Activated naive CD4-positive, alpha-beta T cell treated with anti-CD3 and anti-CD28 coated beads, Interleukin-2, amount 10 ng/mL, durations not matched to agents 7 days and 5 days (primary cell): ENCODE measurements at regions not wholly inside any gene's neighbourhood (a gene's known extent, or its start where the extent isn't known, plus 50 kb on each side); places are given as distances from the start of the nearest gene placed in this dataset.
"Not testable (repeated sequence)": the region's sequence is repeated elsewhere in the genome, so short reads cannot be mapped to it uniquely, and the experiment has no call there.

Source experiments
- CTCF ChIA-PET: fragments of 350-600 bp; sonication (Branson Sonifier 250); formaldehyde crosslinking; loops from one replicate; lab custom pipeline; 2021; ENCODE audit warnings: antibody characterized with exemption; lab: Charles Lee
- DNase-seq: peaks from one replicate; pipeline ENCODE4 v3.0.0-alpha.2; 2020
- H3K27ac Mint-ChIP-seq: one replicate; pipeline ENCODE4 v1.8.0; 2021; ENCODE audit warnings: mild to moderate bottlenecking, moderate library complexity, mixed read lengths
- H3K27me3 Mint-ChIP-seq: one replicate; pipeline ENCODE4 v1.8.0; 2021; ENCODE audit warnings: mild to moderate bottlenecking, mixed read lengths
- H3K36me3 Mint-ChIP-seq: one replicate; pipeline ENCODE4 v1.8.0; 2021; ENCODE audit warnings: mixed read lengths
- H3K4me1 Mint-ChIP-seq: one replicate; pipeline ENCODE4 v1.8.0; 2021; ENCODE audit warnings: mixed read lengths
- H3K4me3 Mint-ChIP-seq: one replicate; pipeline ENCODE4 v1.8.0; 2021; ENCODE audit warnings: mild to moderate bottlenecking, moderate library complexity, mixed read lengths
- H3K9me3 Mint-ChIP-seq: one replicate; pipeline ENCODE4 v1.8.0; 2021; ENCODE audit warnings: mixed read lengths

GRCh38 chr5:25090275-25090674 is 445.5 kb upstream of the CDH10 start:
- no peak overlapping the region for H3K27ac Mint-ChIP-seq
- peaks cover 4% of the 10 kb centered on the region for H3K9me3 Mint-ChIP-seq
- no peaks in the 10 kb centered on the region for H3K27me3 Mint-ChIP-seq
- no peaks in the 10 kb centered on the region for H3K4me1 Mint-ChIP-seq
- CTCF ChIA-PET = no interaction called here
- no peak overlapping the region for H3K4me3 Mint-ChIP-seq
- no peaks in the 10 kb centered on the region for H3K36me3 Mint-ChIP-seq
- no peak for DNase-seq

DNA sequence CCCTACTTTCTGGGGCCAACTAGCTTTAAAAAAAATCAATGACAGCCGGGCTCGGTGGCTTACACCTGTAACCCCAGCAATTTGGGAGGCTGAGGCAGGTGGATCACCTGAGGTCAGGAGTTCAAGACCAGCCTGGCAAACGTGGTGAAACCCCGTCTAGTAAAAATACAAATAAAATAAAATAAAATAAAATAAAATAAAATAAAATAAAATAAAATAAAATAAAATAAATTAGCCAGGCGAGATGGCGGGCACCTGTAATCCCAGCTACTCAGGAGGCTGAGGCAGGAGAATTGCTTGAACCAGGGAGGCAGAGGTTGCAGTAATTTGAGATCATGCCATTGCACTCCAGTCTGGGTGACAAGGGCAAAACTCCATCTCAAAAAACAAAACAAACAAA is 443.9 kb upstream of the CDH10 start:
- H3K27me3 Mint-ChIP-seq, H3K36me3 Mint-ChIP-seq, H3K9me3 Mint-ChIP-seq, DNase-seq, H3K27ac Mint-ChIP-seq, H3K4me3 Mint-ChIP-seq, H3K4me1 Mint-ChIP-seq, CTCF ChIA-PET: not testable (repeated sequence)

GRCh38 chr5:25083261-25083660 is 438.5 kb upstream of the CDH10 start:
- CTCF ChIA-PET, H3K4me1 Mint-ChIP-seq, DNase-seq, H3K9me3 Mint-ChIP-seq, H3K27ac Mint-ChIP-seq, H3K27me3 Mint-ChIP-seq, H3K4me3 Mint-ChIP-seq, H3K36me3 Mint-ChIP-seq: not testable (repeated sequence)

- CTCF ChIA-PET = no interaction called here
- H3K4me3 Mint-ChIP-seq = no peak overlapping the region
- no peak overlapping the region for H3K27ac Mint-ChIP-seq
- no peaks in the 10 kb centered on the region for H3K4me1 Mint-ChIP-seq
- H3K36me3 Mint-ChIP-seq = no peaks in the 10 kb centered on the region
- H3K27me3 Mint-ChIP-seq = no peaks in the 10 kb centered on the region
- peaks cover 11% of the 10 kb centered on the region for H3K9me3 Mint-ChIP-seq
- no peak for DNase-seq
Measured at GRCh38 chr5:25066239-25066638, 421.5 kb upstream of the CDH10 start.

- no peaks in the 10 kb centered on the region for H3K36me3 Mint-ChIP-seq
- CTCF ChIA-PET = no interaction called here
- H3K9me3 Mint-ChIP-seq = peaks cover 16% of the 10 kb centered on the region
- H3K4me1 Mint-ChIP-seq = no peaks in the 10 kb centered on the region
- no peak for DNase-seq
- H3K27ac Mint-ChIP-seq = no peak overlapping the region
- no peaks in the 10 kb centered on the region for H3K27me3 Mint-ChIP-seq
- no peak overlapping the region for H3K4me3 Mint-ChIP-seq
Measured at GRCh38 chr5:25064306-25064705, 419.5 kb upstream of the CDH10 start.

GRCh38 chr5:25060575-25060974 is 415.8 kb upstream of the CDH10 start:
- CTCF ChIA-PET = no interaction called here
- DNase-seq = no peak
- peaks cover 14% of the 10 kb centered on the region for H3K9me3 Mint-ChIP-seq
- H3K36me3 Mint-ChIP-seq = no peaks in the 10 kb centered on the region
- H3K4me3 Mint-ChIP-seq = no peak overlapping the region
- no peaks in the 10 kb centered on the region for H3K4me1 Mint-ChIP-seq
- no peak overlapping the region for H3K27ac Mint-ChIP-seq
- no peaks in the 10 kb centered on the region for H3K27me3 Mint-ChIP-seq

DNA sequence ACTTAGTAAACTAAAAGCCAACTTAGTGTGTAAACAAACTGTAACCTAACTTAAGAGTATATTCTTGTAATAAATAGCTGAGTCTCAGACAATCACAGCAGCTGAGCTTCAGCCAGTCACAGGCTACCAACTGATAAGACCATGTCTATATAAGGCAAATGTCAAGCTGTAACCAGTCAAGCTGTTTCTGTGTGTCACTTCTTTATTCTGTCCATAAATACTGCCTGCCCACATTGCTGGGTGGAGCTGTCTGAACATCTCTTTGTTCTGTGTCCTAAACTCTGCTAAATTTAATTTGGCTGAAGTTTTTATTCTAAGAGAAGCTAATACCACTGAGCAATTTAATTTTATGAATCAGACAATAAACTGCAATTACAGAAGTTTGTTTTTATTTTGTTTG is 412.1 kb upstream of the CDH10 start:
- CTCF ChIA-PET = interaction anchor here (0.5 kb wide), 1 partner anchor 320 kb away, joined by 3 read pairs; no protein-coding TSS in a partner anchor

GRCh38 chr5:25033658-25034057 is 388.9 kb upstream of the CDH10 start:
- CTCF ChIA-PET = no interaction called here
- no peak overlapping the region for H3K27ac Mint-ChIP-seq
- no peaks in the 10 kb centered on the region for H3K4me1 Mint-ChIP-seq
- H3K4me3 Mint-ChIP-seq = no peak overlapping the region
- H3K27me3 Mint-ChIP-seq = no peaks in the 10 kb centered on the region
- no peak for DNase-seq
- no peaks in the 10 kb centered on the region for H3K36me3 Mint-ChIP-seq
- peaks cover 8% of the 10 kb centered on the region for H3K9me3 Mint-ChIP-seq

More for the DNA sequence above, 412.1 kb upstream of the CDH10 start:
- H3K4me1 Mint-ChIP-seq = no peaks in the 10 kb centered on the region
- peaks cover 11% of the 10 kb centered on the region for H3K9me3 Mint-ChIP-seq
- H3K27me3 Mint-ChIP-seq = no peaks in the 10 kb centered on the region
- H3K36me3 Mint-ChIP-seq = no peaks in the 10 kb centered on the region
- no peak overlapping the region for H3K27ac Mint-ChIP-seq
- H3K4me3 Mint-ChIP-seq = no peak overlapping the region
- no peak for DNase-seq

GRCh38 chr5:25029004-25029403 is 384.2 kb upstream of the CDH10 start:
- Mint-ChIP-seq H3K27ac (no peak overlapping the region), H3K4me1 (no peaks in the 10 kb centered on the region), H3K27me3 (no peaks in the 10 kb centered on the region), H3K9me3 (peaks cover 18% of the 10 kb centered on the region), H3K4me3 (no peak overlapping the region), H3K36me3 (no peaks in the 10 kb centered on the region)
- CTCF ChIA-PET = no interaction called here
- no peak for DNase-seq

GRCh38 chr5:25027526-25027925 is 382.7 kb upstream of the CDH10 start:
- CTCF ChIA-PET = no interaction called here
- Mint-ChIP-seq H3K36me3 (no peaks in the 10 kb centered on the region), H3K4me3 (no peak overlapping the region), H3K4me1 (no peaks in the 10 kb centered on the region), H3K27ac (no peak overlapping the region), H3K9me3 (peaks cover 12% of the 10 kb centered on the region), H3K27me3 (no peaks in the 10 kb centered on the region)
- DNase-seq = no peak

DNA sequence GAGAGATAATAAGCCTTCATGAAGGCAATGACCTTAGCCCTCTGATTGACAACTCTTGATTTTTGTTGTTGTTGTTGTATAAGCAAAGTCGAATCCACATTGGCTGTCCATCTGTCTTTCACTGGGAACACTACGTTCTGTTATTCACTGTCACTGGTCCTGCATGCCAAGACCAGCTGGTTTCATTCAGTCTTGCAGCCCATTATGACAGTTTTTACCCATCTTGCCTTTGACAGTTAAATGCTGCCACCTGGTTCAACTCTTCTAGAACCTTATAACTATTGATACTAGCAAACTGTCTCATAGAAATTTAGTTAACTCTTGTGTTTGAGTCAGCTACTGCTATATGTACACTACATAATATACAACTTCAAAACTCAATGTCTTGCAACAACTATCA is 382.3 kb upstream of the CDH10 start:
- H3K9me3 Mint-ChIP-seq = peaks cover 14% of the 10 kb centered on the region
- no peak overlapping the region for H3K27ac Mint-ChIP-seq
- CTCF ChIA-PET = no interaction called here
- no peak for DNase-seq
- no peaks in the 10 kb centered on the region for H3K27me3 Mint-ChIP-seq
- H3K4me1 Mint-ChIP-seq = no peaks in the 10 kb centered on the region
- H3K4me3 Mint-ChIP-seq = no peak overlapping the region
- no peaks in the 10 kb centered on the region for H3K36me3 Mint-ChIP-seq

DNA sequence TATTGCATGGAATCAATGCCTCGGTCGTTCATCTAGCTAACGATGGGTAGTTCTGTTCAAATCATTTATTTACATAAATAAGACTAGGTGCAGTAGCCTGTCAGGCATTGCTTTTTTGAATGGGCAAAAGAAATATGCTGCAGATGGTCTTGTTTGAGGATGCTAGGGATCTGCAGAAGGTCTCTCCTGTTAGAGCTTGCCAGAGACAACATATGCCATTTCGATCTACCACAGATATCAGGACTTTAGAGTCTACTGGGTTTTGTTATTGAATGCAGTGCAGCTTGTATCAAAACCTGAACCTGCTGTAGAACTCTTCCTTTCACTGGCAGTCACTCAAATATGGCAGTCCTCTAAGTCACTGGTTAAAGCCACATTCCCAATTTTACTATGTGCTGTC is 381.1 kb upstream of the CDH10 start:
- CTCF ChIA-PET = no interaction called here
- Mint-ChIP-seq H3K27ac (no peak overlapping the region), H3K27me3 (no peaks in the 10 kb centered on the region), H3K36me3 (no peaks in the 10 kb centered on the region), H3K9me3 (peaks cover 14% of the 10 kb centered on the region), H3K4me1 (no peaks in the 10 kb centered on the region), H3K4me3 (no peak overlapping the region)
- DNase-seq = no peak

DNA sequence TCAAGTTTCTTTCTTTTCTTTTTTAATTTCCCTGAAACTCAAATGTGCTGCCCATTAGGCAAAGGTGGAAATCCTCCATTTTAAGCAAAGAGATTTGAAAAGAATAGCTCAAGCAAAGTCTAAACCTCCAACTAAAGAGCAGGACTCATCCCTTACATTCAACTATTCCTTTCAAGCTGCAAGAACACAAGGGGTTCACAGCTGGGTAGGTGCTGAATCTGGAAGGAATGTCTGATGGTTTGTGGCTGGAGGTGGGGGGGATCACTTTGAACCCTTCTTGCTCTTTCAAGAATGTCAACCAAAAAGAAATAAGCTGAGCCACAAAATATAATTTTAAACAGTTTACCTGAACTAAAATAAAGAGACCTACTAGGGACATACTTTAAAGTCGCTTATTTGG is 375.7 kb upstream of the CDH10 start:
- H3K4me1 Mint-ChIP-seq = no peaks in the 10 kb centered on the region
- no peak overlapping the region for H3K27ac Mint-ChIP-seq
- peaks cover 16% of the 10 kb centered on the region for H3K9me3 Mint-ChIP-seq
- H3K4me3 Mint-ChIP-seq = no peak overlapping the region
- no peaks in the 10 kb centered on the region for H3K27me3 Mint-ChIP-seq
- no peak for DNase-seq
- H3K36me3 Mint-ChIP-seq = no peaks in the 10 kb centered on the region
- CTCF ChIA-PET = no interaction called here

GRCh38 chr5:25009063-25009462 is 364.3 kb upstream of the CDH10 start:
- DNase-seq = no peak
- no peak overlapping the region for H3K27ac Mint-ChIP-seq
- H3K4me3 Mint-ChIP-seq = no peak overlapping the region
- CTCF ChIA-PET = no interaction called here
- no peaks in the 10 kb centered on the region for H3K36me3 Mint-ChIP-seq
- H3K27me3 Mint-ChIP-seq = no peaks in the 10 kb centered on the region
- peaks cover 17% of the 10 kb centered on the region for H3K9me3 Mint-ChIP-seq
- H3K4me1 Mint-ChIP-seq = no peaks in the 10 kb centered on the region

- H3K36me3 Mint-ChIP-seq = no peaks in the 10 kb centered on the region
- DNase-seq = no peak
- no peak overlapping the region for H3K4me3 Mint-ChIP-seq
- H3K4me1 Mint-ChIP-seq = no peaks in the 10 kb centered on the region
- CTCF ChIA-PET = no interaction called here
- H3K27ac Mint-ChIP-seq = no peak overlapping the region
- H3K27me3 Mint-ChIP-seq = no peaks in the 10 kb centered on the region
- H3K9me3 Mint-ChIP-seq = peaks cover 23% of the 10 kb centered on the region
Measured at GRCh38 chr5:25006734-25007133, 362.0 kb upstream of the CDH10 start.

- no peak overlapping the region for H3K4me3 Mint-ChIP-seq
- peaks cover 23% of the 10 kb centered on the region for H3K9me3 Mint-ChIP-seq
- H3K36me3 Mint-ChIP-seq = no peaks in the 10 kb centered on the region
- no peak for DNase-seq
- no peak overlapping the region for H3K27ac Mint-ChIP-seq
- no peaks in the 10 kb centered on the region for H3K4me1 Mint-ChIP-seq
- CTCF ChIA-PET = no interaction called here
- no peaks in the 10 kb centered on the region for H3K27me3 Mint-ChIP-seq
Measured at GRCh38 chr5:25006237-25006636, 361.5 kb upstream of the CDH10 start.
